G401 (cell line): ENCODE measurements at regions not wholly inside any gene's neighbourhood (a gene's known extent, or its start where the extent isn't known, plus 50 kb on each side); places are given as distances from the start of the nearest gene placed in this dataset.
"Not testable (repeated sequence)": the region's sequence is repeated elsewhere in the genome, so short reads cannot be mapped to it uniquely, and the experiment has no call there.

ENCODE experiments used
- DNase-seq: peaks from one replicate; pipeline ENCODE4 v3.0.0-alpha.2; 2015; ENCODE audit warnings: low spot score
- in situ Hi-C: cut with HindIII; loops from 2 replicates; pipeline ENCODE4 v1.10.0; 2016; ENCODE audit warnings: low sequenced_read_pairs, mixed read lengths

GRCh38 chr7:20513897-20514296, 101.6 kb upstream of the ABCB5 start:
- in situ Hi-C loops, result no loop called here
- DNase-seq, result no peak

GRCh38 chr7:20514364-20514763, 101.1 kb upstream of the ABCB5 start:
- DNase-seq, result peak; percentile 4
- in situ Hi-C loops, result no loop called here

GRCh38 chr7:20519645-20520044, 95.8 kb upstream of the ABCB5 start:
- in situ Hi-C loops, result no loop called here
- no peak for DNase-seq

- no peak for DNase-seq
- in situ Hi-C loops, result no loop called here
Observed at GRCh38 chr7:20520530-20520929, 94.9 kb upstream of the ABCB5 start.

GRCh38 chr7:20521243-20521642, 94.2 kb upstream of the ABCB5 start:
- in situ Hi-C loops, result no loop called here
- no peak for DNase-seq

- in situ Hi-C loops, result no loop called here
Observed at GRCh38 chr7:20529260-20529659, 86.2 kb upstream of the ABCB5 start.

GRCh38 chr7:20532890-20533289, 82.6 kb upstream of the ABCB5 start:
- no peak for DNase-seq
- in situ Hi-C loops, result no loop called here

More at GRCh38 chr7:20529260-20529659, 86.2 kb upstream of the ABCB5 start:
- no peak for DNase-seq

GRCh38 chr7:20534543-20534942, 80.9 kb upstream of the ABCB5 start:
- in situ Hi-C loops, result no loop called here
- DNase-seq, result no peak

GRCh38 chr7:20535541-20535940, 79.9 kb upstream of the ABCB5 start:
- DNase-seq, result no peak
- in situ Hi-C loops, result no loop called here

- no peak for DNase-seq
- in situ Hi-C loops, result no loop called here
Observed at GRCh38 chr7:20539201-20539600, 76.3 kb upstream of the ABCB5 start.

GRCh38 chr7:20541608-20542349, 73.7 kb upstream of the ABCB5 start:
- no peak for DNase-seq
- in situ Hi-C loops, result no loop called here

- no peak for DNase-seq
- in situ Hi-C loops, result no loop called here
Observed at GRCh38 chr7:20542594-20542993, 72.9 kb upstream of the ABCB5 start.

GRCh38 chr7:20543500-20543899, 72.0 kb upstream of the ABCB5 start:
- in situ Hi-C loops, result no loop called here
- DNase-seq, result no peak

GRCh38 chr7:20545016-20545415, 70.5 kb upstream of the ABCB5 start:
- in situ Hi-C loops, result no loop called here
- no peak for DNase-seq

GRCh38 chr7:20546958-20547357, 68.5 kb upstream of the ABCB5 start:
- DNase-seq, in situ Hi-C loops: not testable (repeated sequence)

- in situ Hi-C loops, result no loop called here
- no peak for DNase-seq
Observed at GRCh38 chr7:20554072-20554471, 61.4 kb upstream of the ABCB5 start.

GRCh38 chr7:20556091-20556490, 59.4 kb upstream of the ABCB5 start:
- DNase-seq, result no peak
- in situ Hi-C loops, result no loop called here

- in situ Hi-C loops, result no loop called here
- no peak for DNase-seq
Observed at GRCh38 chr7:20557116-20557515, 58.4 kb upstream of the ABCB5 start.

GRCh38 chr7:20558963-20559716, 56.3 kb upstream of the ABCB5 start:
- in situ Hi-C loops, result no loop called here
- DNase-seq, result no peak

GRCh38 chr7:20559883-20560282, 55.6 kb upstream of the ABCB5 start:
- DNase-seq, result no peak
- in situ Hi-C loops, result no loop called here
